ENCODE measurements at regions not wholly inside any gene's neighbourhood (a gene's known extent, or its start where the extent isn't known, plus 50 kb on each side); places are given as distances from the start of the nearest gene placed in this dataset.

- BruUV-seq (replicated peaks), result no TSS peak
- H3K27ac ChIP-seq (ENCODE audit: control insufficient read depth, insufficient read depth), result no peak overlapping the region
- H3K9ac ChIP-seq (ENCODE audit: control insufficient read depth, insufficient read depth, low read length), result no peak overlapping the region
- no peaks in the 10 kb centered on the region for H4K20me1 ChIP-seq (ENCODE audit: control insufficient read depth, insufficient read depth)
- H3K27me3 ChIP-seq (replicated peaks in 1 of 2; ENCODE audit: control insufficient read depth in 2 of 2, insufficient read depth in 2 of 2, low read length in 1 of 2), result no peaks in the 10 kb centered on the region
- H3K9me3 ChIP-seq (replicated peaks; ENCODE audit: control insufficient read depth, insufficient read depth, low read length), result no peaks in the 10 kb centered on the region
- in situ Hi-C loops (cut with MboI) (no loop called here), intact Hi-C loops (cut with micrococcal nuclease; ENCODE audit: unreplicated experiment) (no loop called here)
- POLR2A ChIA-PET, result no interaction called here
- H2AFZ ChIP-seq (ENCODE audit: control insufficient read depth, low read depth, low read length), result no peak overlapping the region
- no peak for ATAC-seq
- no peaks in the 10 kb centered on the region for H3K79me2 ChIP-seq (ENCODE audit: control insufficient read depth, insufficient read depth, low read length)
- SMC1A ChIA-PET (ENCODE audit: uncharacterized antibody, unreplicated experiment), result no interaction called here
- H3K4me2 ChIP-seq (ENCODE audit: control insufficient read depth, insufficient read depth), result no peak overlapping the region
- FAIRE-seq, result no peak
- CTCF ChIA-PET, result no interaction called here
- no peak overlapping the region for H3K4me3 ChIP-seq
- no peak for DNase-seq (ENCODE audit: low read depth, low spot score)
- H3K36me3 ChIP-seq (ENCODE audit: control insufficient read depth in 2 of 2, insufficient read depth in 2 of 2, low read length in 1 of 2), result no peaks in the 10 kb centered on the region
- no peaks in the 10 kb centered on the region for H3K4me1 ChIP-seq (ENCODE audit: control insufficient read depth, insufficient read depth, low read length)
- no peak for TF ChIP-seq USF2 (IDR thresholded peaks at IDR 0.05; ENCODE audit: borderline replicate concordance, low read depth, low read length)
- TF ChIP-seq, protein P1, sequence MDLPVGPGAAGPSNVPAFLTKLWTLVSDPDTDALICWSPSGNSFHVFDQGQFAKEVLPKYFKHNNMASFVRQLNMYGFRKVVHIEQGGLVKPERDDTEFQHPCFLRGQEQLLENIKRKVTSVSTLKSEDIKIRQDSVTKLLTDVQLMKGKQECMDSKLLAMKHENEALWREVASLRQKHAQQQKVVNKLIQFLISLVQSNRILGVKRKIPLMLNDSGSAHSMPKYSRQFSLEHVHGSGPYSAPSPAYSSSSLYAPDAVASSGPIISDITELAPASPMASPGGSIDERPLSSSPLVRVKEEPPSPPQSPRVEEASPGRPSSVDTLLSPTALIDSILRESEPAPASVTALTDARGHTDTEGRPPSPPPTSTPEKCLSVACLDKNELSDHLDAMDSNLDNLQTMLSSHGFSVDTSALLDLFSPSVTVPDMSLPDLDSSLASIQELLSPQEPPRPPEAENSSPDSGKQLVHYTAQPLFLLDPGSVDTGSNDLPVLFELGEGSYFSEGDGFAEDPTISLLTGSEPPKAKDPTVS (IDR thresholded peaks at IDR 0.05; ENCODE audit: low read depth, low read length), result no peak
- no peak for TF ChIP-seq RBBP5 (conservative IDR thresholded peaks at IDR 0.05)
- no peak for TF ChIP-seq BCL11A (IDR thresholded peaks at IDR 0.05; ENCODE audit: low read depth, low read length)
- no peak for TF ChIP-seq MTA2 (IDR thresholded peaks at IDR 0.05; ENCODE audit: low read depth)
- TF ChIP-seq CREB1 (IDR thresholded peaks at IDR 0.05; ENCODE audit: low read depth), result no peak
- RAD21 ChIA-PET (ENCODE audit: unreplicated experiment), result no interaction called here
Measured at GRCh38 chr17:54096216-54096615, 273.5 kb downstream of the KIF2B start.

- no peaks in the 10 kb centered on the region for H4K20me1 ChIP-seq (ENCODE audit: control insufficient read depth, insufficient read depth)
- FAIRE-seq, result no peak
- CTCF ChIA-PET, result no interaction called here
- no peak overlapping the region for H3K27ac ChIP-seq (ENCODE audit: control insufficient read depth, insufficient read depth)
- DNase-seq (ENCODE audit: low read depth, low spot score), result no peak
- intact Hi-C loops (cut with micrococcal nuclease; ENCODE audit: unreplicated experiment), result no loop called here
- H3K79me2 ChIP-seq (ENCODE audit: control insufficient read depth, insufficient read depth, low read length), result no peaks in the 10 kb centered on the region
- H3K36me3 ChIP-seq (ENCODE audit: control insufficient read depth in 2 of 2, insufficient read depth in 2 of 2, low read length in 1 of 2), result no peaks in the 10 kb centered on the region
- no peaks in the 10 kb centered on the region; the same call in 2 of the 3 replicates for H3K9me3 ChIP-seq (replicated peaks; ENCODE audit: control insufficient read depth, insufficient read depth, low read length)
- BruUV-seq (replicated peaks), result no TSS peak
- in situ Hi-C loops (cut with MboI), result no loop called here
- no peak overlapping the region for H2AFZ ChIP-seq (ENCODE audit: control insufficient read depth, low read depth, low read length)
- no peak for ATAC-seq
- RAD21 ChIA-PET (ENCODE audit: unreplicated experiment), result no interaction called here
- no peak for TF ChIP-seq RUNX3 (IDR thresholded peaks at IDR 0.05; ENCODE audit: low read length)
- TF ChIP-seq KDM1A (IDR thresholded peaks at IDR 0.05; ENCODE audit: borderline replicate concordance), result no peak
- no peak for TF ChIP-seq BACH1 (IDR thresholded peaks at IDR 0.05; ENCODE audit: borderline replicate concordance)
- no peak for TF ChIP-seq NR2C2 (IDR thresholded peaks at IDR 0.05; ENCODE audit: borderline replicate concordance, control insufficient read depth, insufficient read length, low read depth)
- no peaks in the 10 kb centered on the region for H3K4me1 ChIP-seq (ENCODE audit: control insufficient read depth, insufficient read depth, low read length)
- POLR2A ChIA-PET, result no interaction called here
- SMC1A ChIA-PET (ENCODE audit: uncharacterized antibody, unreplicated experiment), result no interaction called here
- H3K27me3 ChIP-seq (replicated peaks in 1 of 2; ENCODE audit: control insufficient read depth in 2 of 2, insufficient read depth in 2 of 2, low read length in 1 of 2), result no peaks in the 10 kb centered on the region
- no peak overlapping the region for H3K4me3 ChIP-seq
- H3K9ac ChIP-seq (ENCODE audit: control insufficient read depth, insufficient read depth, low read length), result no peak overlapping the region
- H3K4me2 ChIP-seq (ENCODE audit: control insufficient read depth, insufficient read depth), result no peak overlapping the region
Measured at GRCh38 chr17:54099221-54099620, 276.5 kb downstream of the KIF2B start.

Measured in GM12878 (cell line).